ENCODE measurements at regions not wholly inside any gene's neighbourhood (a gene's known extent, or its start where the extent isn't known, plus 50 kb on each side); places are given as distances from the start of the nearest gene placed in this dataset.

DNA sequence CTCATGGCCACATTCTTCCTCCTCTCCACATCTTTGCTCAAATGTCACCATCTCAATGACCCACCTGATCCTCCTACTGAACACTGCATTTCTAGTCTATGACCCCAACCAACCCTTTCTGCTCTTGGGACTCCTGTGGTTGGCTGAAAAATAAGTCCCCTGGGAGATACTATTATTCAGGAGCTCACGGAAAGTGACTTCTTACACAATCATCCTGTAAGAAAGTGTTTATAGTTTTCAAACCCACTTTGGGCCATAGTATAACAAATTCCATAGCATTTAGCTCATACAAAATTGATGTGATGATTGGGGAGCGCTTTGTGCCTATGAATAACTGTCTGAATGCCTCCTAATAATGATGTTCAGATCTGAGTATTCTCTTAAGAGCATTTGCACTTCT lies 161.4 kb upstream of the HS3ST1 start:
- TF ChIP-seq YY1 (IDR thresholded peaks at IDR 0.05; ENCODE audit: insufficient read depth, insufficient read length) (no peak), ZNF274 (IDR thresholded peaks at IDR 0.05; ENCODE audit: low read depth, low read length) (no peak)

Measured in NT2/D1 (cell line).